Ishikawa (cell line): ENCODE measurements at regions not wholly inside any gene's neighbourhood (a gene's known extent, or its start where the extent isn't known, plus 50 kb on each side); places are given as distances from the start of the nearest gene placed in this dataset.

Experiments
- CREB1 ChIP-seq: IDR thresholded peaks from 2 replicates; pipeline ENCODE4 v1.6.1; 2012; ENCODE audit warnings: low read depth
- EP300 ChIP-seq: IDR thresholded peaks from 2 replicates; pipeline ENCODE4 v1.6.1; 2012; ENCODE audit warnings: borderline replicate concordance
- RAD21 ChIP-seq: IDR thresholded peaks from 2 replicates; pipeline ENCODE4 v1.6.1; 2012; ENCODE audit warnings: low read depth
- TCF12 ChIP-seq: IDR thresholded peaks from 2 replicates; pipeline ENCODE4 v1.6.1; 2012; ENCODE audit warnings: low read depth
- TEAD4 ChIP-seq: IDR thresholded peaks from 2 replicates; pipeline ENCODE4 v1.6.1; 2012
- TF ChIP-seq, protein P1 (sequence below): IDR thresholded peaks from 2 replicates; pipeline ENCODE4 v1.6.1; 2012

DNA sequence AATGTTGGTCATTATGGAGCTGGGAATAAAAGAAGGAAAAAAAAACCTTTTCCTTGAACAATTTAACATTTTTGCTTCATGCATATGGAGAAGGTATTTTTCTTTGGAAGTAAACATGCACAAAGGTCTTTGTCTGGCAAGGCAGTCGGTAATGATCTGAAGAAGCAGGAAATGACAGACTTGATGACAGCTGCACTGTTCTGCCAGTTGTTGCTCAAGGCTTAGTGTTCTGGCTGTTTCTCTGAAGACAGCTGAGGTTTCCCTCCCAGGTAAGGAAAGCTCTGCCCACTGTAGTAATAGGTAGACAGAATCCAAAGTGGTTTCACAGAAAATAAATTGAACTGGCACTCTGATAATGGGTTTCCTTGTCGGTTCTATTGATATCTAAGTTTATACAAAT is 308.4 kb upstream of the GCFC2 start:
- TF ChIP-seq EP300 (no peak), RAD21 (no peak), CREB1 (no peak), TCF12 (no peak), TEAD4 (no peak)
- TF ChIP-seq, protein P1, sequence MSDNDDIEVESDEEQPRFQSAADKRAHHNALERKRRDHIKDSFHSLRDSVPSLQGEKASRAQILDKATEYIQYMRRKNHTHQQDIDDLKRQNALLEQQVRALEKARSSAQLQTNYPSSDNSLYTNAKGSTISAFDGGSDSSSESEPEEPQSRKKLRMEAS: no peak
